H9 (cell line): ENCODE measurements at regions not wholly inside any gene's neighbourhood (a gene's known extent, or its start where the extent isn't known, plus 50 kb on each side); places are given as distances from the start of the nearest gene placed in this dataset.

Source experiments
- DNase-seq: peaks from one replicate; pipeline ENCODE4 v3.0.0-alpha.2; 2017
- H2AFZ ChIP-seq: one replicate; pipeline ENCODE4 v1.6.1; 2013; ENCODE audit warnings: mild to moderate bottlenecking, low read length, control low read depth, moderate library complexity
- H2AK5ac ChIP-seq: 2 replicates; pipeline ENCODE4 v1.6.1; 2013; ENCODE audit warnings: low read length, control low read depth, mixed read lengths; ENCODE audit not compliant: insufficient read length
- H2BK120ac ChIP-seq: one replicate; pipeline ENCODE4 v1.6.1; 2013; ENCODE audit warnings: low read depth, mild to moderate bottlenecking, low read length, control low read depth, inconsistent platforms; ENCODE audit not compliant: poor library complexity, severe bottlenecking
- H2BK12ac ChIP-seq: 2 replicates; pipeline ENCODE4 v1.6.1; 2013; ENCODE audit warnings: low read length, control low read depth, mixed read lengths, low read depth; ENCODE audit not compliant: insufficient read length
- H2BK15ac ChIP-seq: 2 replicates; pipeline ENCODE4 v1.6.1; 2013; ENCODE audit warnings: low read depth, low read length, control low read depth
- H2BK20ac ChIP-seq: one replicate; pipeline ENCODE4 v1.6.1; 2013; ENCODE audit warnings: low read depth, mild to moderate bottlenecking, low read length, control low read depth, inconsistent platforms; ENCODE audit not compliant: poor library complexity, severe bottlenecking
- H2BK5ac ChIP-seq: 2 replicates; pipeline ENCODE4 v1.6.1; 2013; ENCODE audit warnings: low read length, control low read depth, mixed read lengths; ENCODE audit not compliant: insufficient read length
- H3K14ac ChIP-seq: 2 replicates; pipeline ENCODE4 v1.6.1; 2013; ENCODE audit warnings: low read length, control low read depth; ENCODE audit not compliant: insufficient read depth
- H3K18ac ChIP-seq: 2 replicates; pipeline ENCODE4 v1.6.1; 2013; ENCODE audit warnings: low read depth, mild to moderate bottlenecking, mixed read lengths, low read length, control low read depth; ENCODE audit not compliant: insufficient read length
- H3K23ac ChIP-seq: 2 replicates; pipeline ENCODE4 v1.6.1; 2013; ENCODE audit warnings: low read length, control low read depth, mixed read lengths, low read depth; ENCODE audit not compliant: insufficient read length
- H3K23me2 ChIP-seq: 2 replicates; pipeline ENCODE4 v1.6.1; 2013; ENCODE audit warnings: low read depth, mild to moderate bottlenecking, mixed read lengths, low read length, control low read depth; ENCODE audit not compliant: insufficient read length, poor library complexity, severe bottlenecking
- H3K27ac ChIP-seq: 2 replicates; pipeline ENCODE4 v1.5.1; 2013; ENCODE audit warnings: low read length, control low read depth, mixed read lengths, low read depth; ENCODE audit not compliant: insufficient read length
- H3K27me3 ChIP-seq: 2 replicates; pipeline ENCODE4 v1.6.1; 2013; ENCODE audit warnings: low read length, control low read depth, inconsistent platforms; ENCODE audit not compliant: insufficient read depth
- H3K4ac ChIP-seq: 2 replicates; pipeline ENCODE4 v1.6.1; 2013; ENCODE audit warnings: low read depth, mild to moderate bottlenecking, control low read depth, inconsistent platforms, low read length, moderate library complexity
- H3K4me1 ChIP-seq: 2 replicates; pipeline ENCODE4 v1.6.1; 2013; ENCODE audit warnings: low read length, control low read depth, inconsistent platforms; ENCODE audit not compliant: insufficient read depth
- H3K4me2 ChIP-seq: 2 replicates; pipeline ENCODE4 v1.6.1; 2013; ENCODE audit warnings: low read length, control low read depth, mixed read lengths; ENCODE audit not compliant: insufficient read length, insufficient read depth
- H3K56ac ChIP-seq: 2 replicates; pipeline ENCODE4 v1.6.1; 2013; ENCODE audit warnings: low read depth, mild to moderate bottlenecking, mixed read lengths, low read length, control low read depth; ENCODE audit not compliant: insufficient read length
- H3K79me1 ChIP-seq: 2 replicates; pipeline ENCODE4 v1.6.1; 2013; ENCODE audit warnings: low read depth, mild to moderate bottlenecking, moderate library complexity, low read length, control low read depth, inconsistent platforms; ENCODE audit not compliant: insufficient read depth, poor library complexity, severe bottlenecking
- H3K79me2 ChIP-seq: 2 replicates; pipeline ENCODE4 v1.6.1; 2013; ENCODE audit warnings: low read length, control low read depth, inconsistent platforms; ENCODE audit not compliant: insufficient read depth
- H3K9ac ChIP-seq: 2 replicates; pipeline ENCODE4 v1.6.1; 2013; ENCODE audit warnings: low read length, control low read depth, mixed read lengths; ENCODE audit not compliant: insufficient read length; ENCODE audit errors: extremely low read depth
- H3K9me3 ChIP-seq: one replicate; pipeline ENCODE4 v1.6.1; 2013; ENCODE audit warnings: low read depth, low read length, inconsistent platforms; ENCODE audit not compliant: control insufficient read depth
- H3T11ph ChIP-seq: one replicate; pipeline ENCODE4 v1.6.1; 2013; ENCODE audit warnings: mild to moderate bottlenecking, low read length, control low read depth, inconsistent platforms
- H4K20me1 ChIP-seq: one replicate; pipeline ENCODE4 v1.6.1; 2013; ENCODE audit not compliant: control insufficient read depth, insufficient read length, insufficient read depth
- H4K5ac ChIP-seq: 2 replicates; pipeline ENCODE4 v1.6.1; 2013; ENCODE audit warnings: low read depth, mild to moderate bottlenecking, mixed read lengths, low read length, control low read depth; ENCODE audit not compliant: insufficient read length
- H4K8ac ChIP-seq: replicated peaks from 2 replicates; pipeline ENCODE4 v1.6.1; 2013; ENCODE audit warnings: low read length, control low read depth, mixed read lengths, low read depth; ENCODE audit not compliant: insufficient read length
- H4K91ac ChIP-seq: 2 replicates; pipeline ENCODE4 v1.6.1; 2013; ENCODE audit warnings: low read depth, mild to moderate bottlenecking, moderate library complexity, mixed read lengths, low read length, control low read depth; ENCODE audit not compliant: insufficient read length
- H3K27ac Mint-ChIP-seq, 3 experiments: 2 replicates in 2 of 3; 3 replicates in 1 of 3; pipeline ENCODE4 v1.8.0; 2020 to 2021; ENCODE audit warnings: mixed read lengths in 3 of 3, mild to moderate bottlenecking in 1 of 3, moderate library complexity in 1 of 3
- H3K27me3 Mint-ChIP-seq: 2 replicates; pipeline ENCODE4 v1.8.0; 2021; ENCODE audit warnings: low read depth, mild to moderate bottlenecking, moderate library complexity, mixed read lengths
- H3K36me3 Mint-ChIP-seq, 3 experiments: 2 replicates in 2 of 3; 3 replicates in 1 of 3; pipeline ENCODE4 v1.8.0; 2020 to 2021; ENCODE audit warnings: low read depth in 3 of 3, mixed read lengths in 3 of 3; ENCODE audit not compliant: insufficient read depth in 1 of 3
- H3K4me1 Mint-ChIP-seq, 2 experiments: 2 replicates each; pipeline ENCODE4 v1.8.0; 2020; ENCODE audit warnings: mixed read lengths in 2 of 2
- H3K4me3 Mint-ChIP-seq, 2 experiments: 2 replicates in 1 of 2; 3 replicates in 1 of 2; pipeline ENCODE4 v1.8.0; 2020 to 2021; ENCODE audit warnings: mild to moderate bottlenecking in 2 of 2, mixed read lengths in 2 of 2, moderate library complexity in 1 of 2
- H3K9me3 Mint-ChIP-seq, 2 experiments: 2 replicates in 1 of 2; 3 replicates in 1 of 2; pipeline ENCODE4 v1.8.0; 2020; ENCODE audit warnings: mild to moderate bottlenecking in 2 of 2, mixed read lengths in 2 of 2, moderate library complexity in 1 of 2
- CTCF ChIP-seq: fragments of 200-600 bp; sonication (generic); conservative IDR thresholded peaks from 3 replicates; pipeline ENCODE4 v1.8.0; 2021; ENCODE audit warnings: antibody characterized with exemption, mild to moderate bottlenecking
- WGBS: extraction: QIAGEN DNeasy Blood & Tissue Kit; methylation state at CpG from one replicate; pipeline ENCODE4 v1.1.7; 2013; ENCODE audit warnings: missing lambda C conversion rate, low lambda C conversion rate, mixed read lengths; ENCODE audit not compliant: insufficient read length; ENCODE audit errors: extremely low coverage; 5-methylcytosine and 5-hydroxymethylcytosine counted together

GRCh38 chr1:81490614-81491013, 310.1 kb upstream of the ADGRL2 start:
- Histone ChIP-seq H4K20me1 (no peaks in the 10 kb centered on the region), H2BK120ac (no peak overlapping the region), H2BK5ac (no peak overlapping the region), H3K79me1 (no peaks in the 10 kb centered on the region), H3K23ac (no peak overlapping the region), H3K23me2 (no peaks in the 10 kb centered on the region), H3K18ac (no peak overlapping the region), H3K14ac (no peak overlapping the region), H3K27me3 (no peaks in the 10 kb centered on the region), H3T11ph (no peak overlapping the region), H3K56ac (no peak overlapping the region), H3K4me1 (no peaks in the 10 kb centered on the region), H4K91ac (no peak overlapping the region), H4K8ac (no peak overlapping the region), H3K9me3 (no peaks in the 10 kb centered on the region), H3K27ac (no peak overlapping the region), H2BK12ac (no peak overlapping the region), H4K5ac (no peak overlapping the region), H3K4ac (no peak overlapping the region), H2AK5ac (no peak overlapping the region), H2AFZ (no peak overlapping the region), H3K9ac (no peak overlapping the region), H2BK15ac (no peak overlapping the region), H3K79me2 (no peaks in the 10 kb centered on the region), H3K4me2 (no peak overlapping the region), H2BK20ac (no peak overlapping the region)
- DNase-seq, result no peak
- peaks cover 13 to 21% of the 10 kb centered on the region in 2 experiments for H3K9me3 Mint-ChIP-seq
- H3K4me1 Mint-ChIP-seq, result peaks cover 15 to 16% of the 10 kb centered on the region in 2 experiments
- H3K27ac Mint-ChIP-seq, result no peak overlapping the region
- TF ChIP-seq CTCF, result no peak
- no peak overlapping the region for H3K4me3 Mint-ChIP-seq
- peaks cover 3 to 26% (median 10%) of the 10 kb centered on the region in 3 experiments; a peak in 6 of 7 replicates for H3K36me3 Mint-ChIP-seq
- no peaks in the 10 kb centered on the region for H3K27me3 Mint-ChIP-seq
- WGBS, result no CpG with 5 or more reads among the region's 1 CpG
